ENCODE measurements at regions not wholly inside any gene's neighbourhood (a gene's known extent, or its start where the extent isn't known, plus 50 kb on each side); places are given as distances from the start of the nearest gene placed in this dataset.
A peak's percentile ranks its signal among the peaks of the same experiment; 100 is the strongest.
"Not testable (repeated sequence)": the region's sequence is repeated elsewhere in the genome, so short reads cannot be mapped to it uniquely, and the experiment has no call there.

DNA sequence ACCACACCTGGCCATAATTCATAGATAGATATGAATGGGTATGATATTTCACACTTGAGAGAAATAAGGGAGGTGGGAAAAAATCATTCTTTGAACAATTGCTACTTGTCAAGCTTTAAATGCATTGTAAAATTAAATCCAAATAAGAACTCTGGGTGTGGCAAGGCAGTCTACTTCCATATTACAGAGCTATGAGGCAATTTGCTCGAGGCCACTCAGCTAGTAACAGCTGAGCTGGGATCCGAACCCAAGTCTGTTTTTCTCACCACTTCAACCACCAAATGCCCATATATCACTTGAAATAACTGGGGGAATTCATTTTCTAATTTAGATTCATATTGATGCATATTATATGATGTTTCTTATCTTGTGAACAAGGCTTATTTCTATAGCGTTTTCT lies 482.2 kb upstream of the ADAMTS9 start:
- DNase-seq: no peak

DNA sequence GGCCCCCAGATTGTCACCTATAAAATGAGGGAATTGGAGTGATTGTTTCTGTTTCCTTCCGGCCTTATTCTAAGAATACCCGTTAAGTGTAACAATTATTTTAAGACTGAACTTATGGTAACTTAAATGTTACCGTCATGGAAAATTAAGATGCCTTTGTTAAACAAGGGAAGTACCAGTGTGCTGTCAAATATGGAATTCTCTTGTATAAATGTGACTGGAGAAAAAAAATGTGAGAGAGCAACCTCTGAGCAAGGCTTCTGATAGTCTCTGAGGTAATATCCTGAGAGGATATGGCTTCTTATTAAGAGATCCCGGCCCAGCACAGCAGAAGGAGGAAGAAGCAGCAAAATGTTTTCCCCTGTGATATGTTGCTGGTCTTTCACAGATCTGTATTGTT lies 480.7 kb upstream of the ADAMTS9 start:
- DNase-seq: no peak

DNA sequence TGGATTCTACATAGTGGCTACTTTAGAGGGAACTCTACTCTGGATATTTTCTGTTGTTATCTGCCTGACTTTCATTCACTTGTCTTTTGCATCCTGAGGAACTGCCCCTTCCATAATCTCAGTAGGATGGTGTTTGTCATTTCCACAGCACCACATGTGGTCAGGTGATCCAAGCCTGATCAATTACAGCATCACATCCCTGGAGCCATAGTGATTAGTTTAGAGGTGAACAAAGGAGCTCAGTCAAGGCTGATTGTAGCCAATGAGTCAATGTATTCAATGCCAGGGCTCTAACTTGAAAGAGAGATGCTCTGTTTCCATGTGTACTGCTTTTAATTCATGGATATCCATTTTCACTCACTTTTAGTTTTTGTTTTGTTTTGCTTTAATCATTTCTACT lies 478.7 kb upstream of the ADAMTS9 start:
- peak; percentile 59 for DNase-seq

DNA sequence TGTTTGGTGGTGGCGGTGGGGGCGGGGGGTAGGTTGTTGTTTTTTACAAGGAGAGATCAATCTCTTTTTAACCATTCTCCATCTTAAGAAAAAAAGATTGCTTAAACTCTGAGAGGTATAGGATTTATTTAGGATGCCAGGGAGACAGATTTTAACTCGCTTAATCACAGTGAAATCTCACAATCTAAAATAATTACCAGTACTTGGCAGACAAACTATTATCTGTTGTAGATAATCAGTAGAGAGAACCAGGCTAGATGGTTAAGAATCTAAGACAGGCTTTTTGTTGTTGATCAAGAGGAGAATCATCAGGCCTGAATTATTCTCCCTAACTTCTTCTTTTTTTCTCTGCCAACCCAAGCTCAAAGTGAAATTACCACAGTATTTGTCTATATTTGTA lies 470.2 kb upstream of the ADAMTS9 start:
- no peak for DNase-seq

DNA sequence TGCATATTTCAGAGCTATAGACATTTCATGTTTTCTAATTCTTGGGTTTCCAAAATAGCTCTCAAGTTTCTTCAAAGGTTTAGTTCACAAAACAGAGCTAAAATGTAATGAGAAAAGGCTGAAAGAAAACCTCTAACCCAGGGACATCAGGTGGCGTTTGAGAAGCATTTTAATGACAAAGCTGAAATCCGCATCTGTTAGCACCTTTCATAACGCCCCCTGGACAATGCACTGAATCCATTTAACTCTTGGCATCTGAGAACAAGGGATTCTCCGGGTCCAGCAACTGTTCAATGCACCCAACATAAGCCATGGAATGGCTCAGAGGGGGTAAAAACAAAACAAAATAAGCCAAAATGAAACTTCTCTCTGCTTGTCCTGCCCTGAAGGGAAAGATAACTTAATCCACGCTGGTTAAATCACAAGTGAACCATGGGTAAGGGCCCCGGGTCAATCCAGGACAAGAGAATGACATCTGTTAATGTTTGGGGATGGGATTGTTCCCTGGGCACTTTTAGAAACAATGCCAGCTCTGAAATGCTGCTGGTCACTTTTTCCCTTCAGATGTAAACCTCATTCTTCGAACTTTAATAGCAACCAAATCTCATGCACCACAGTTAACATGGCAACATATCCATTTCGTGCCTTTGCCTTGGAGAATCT lies 466.2 kb upstream of the ADAMTS9 start:
- no peak for DNase-seq

DNA sequence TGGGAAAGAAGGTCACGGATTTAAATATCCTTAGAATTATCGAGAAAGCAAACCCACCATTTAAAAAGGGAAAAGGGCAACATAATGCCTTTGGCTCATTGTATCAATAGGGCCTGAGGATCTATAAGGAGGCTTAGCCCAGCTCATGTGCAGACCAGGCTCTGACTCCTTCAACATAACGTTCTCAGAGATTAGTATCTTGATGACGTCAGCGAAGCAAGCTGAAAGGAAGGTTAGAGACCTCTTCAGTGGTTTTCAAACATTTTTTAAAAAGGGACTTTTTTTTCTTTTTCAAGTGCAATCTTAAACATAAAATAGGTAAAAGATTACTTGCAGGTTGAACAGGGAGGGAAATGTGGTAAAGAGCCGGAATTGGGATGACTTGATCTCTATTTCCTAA lies 463.9 kb upstream of the ADAMTS9 start:
- DNase-seq: no peak

DNA sequence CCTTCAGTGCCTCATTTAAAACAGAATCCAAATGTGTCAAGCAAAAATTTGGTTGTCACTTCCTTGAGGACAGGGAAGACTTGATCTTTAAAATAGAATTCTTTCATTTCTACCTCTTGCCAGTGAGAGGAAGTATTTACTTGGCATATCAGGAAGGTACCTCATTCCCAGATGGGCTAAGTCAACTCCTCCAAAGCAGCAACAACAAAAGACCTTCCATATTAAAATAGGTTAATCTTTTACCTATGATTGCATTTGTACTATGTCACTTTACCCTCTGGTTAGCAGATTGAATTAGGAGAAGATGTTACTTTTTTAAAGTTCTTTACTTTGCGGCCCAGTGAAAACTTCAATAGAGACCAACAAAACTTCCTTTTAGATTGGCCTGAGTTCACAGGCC lies 462.1 kb upstream of the ADAMTS9 start:
- DNase-seq: no peak

DNA sequence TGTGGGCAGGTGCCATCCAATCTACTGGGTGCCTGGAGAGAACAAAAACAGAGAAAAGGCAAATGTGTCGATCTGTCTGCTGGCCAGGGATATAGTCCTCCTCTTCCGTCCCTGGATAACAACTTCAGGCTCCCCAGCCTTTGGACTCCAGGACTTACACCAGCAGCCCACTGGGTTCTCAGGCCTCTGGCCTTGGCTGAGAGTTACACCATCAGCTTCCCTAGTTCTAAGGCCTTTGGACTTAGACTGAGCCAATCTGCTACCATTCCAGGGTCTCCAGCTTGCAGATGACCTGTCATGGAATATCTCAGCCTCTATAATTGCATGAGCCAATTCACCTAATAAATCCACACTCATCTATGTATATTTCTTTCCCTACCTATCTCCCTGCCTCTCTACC lies 460.9 kb upstream of the ADAMTS9 start:
- no peak for DNase-seq

DNA sequence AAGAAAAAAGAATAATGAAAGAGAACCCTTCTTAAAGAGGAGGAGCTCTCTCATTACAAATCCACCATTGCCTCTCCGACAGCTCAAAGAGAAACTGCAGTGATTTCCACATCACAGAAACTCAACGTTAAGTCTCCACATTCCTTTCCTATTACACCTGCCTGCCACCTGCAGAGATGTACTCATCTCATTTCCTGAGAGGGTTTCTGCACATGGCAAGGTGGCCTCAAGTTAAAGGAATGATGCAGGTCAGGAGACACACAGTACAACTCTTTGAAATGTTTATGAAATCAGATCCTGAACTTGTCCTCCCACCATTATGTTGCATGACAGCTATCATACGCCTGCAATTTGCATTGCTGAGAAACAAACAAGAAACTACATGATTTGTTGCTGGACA lies 458.4 kb upstream of the ADAMTS9 start:
- peak; percentile 79 for DNase-seq

DNA sequence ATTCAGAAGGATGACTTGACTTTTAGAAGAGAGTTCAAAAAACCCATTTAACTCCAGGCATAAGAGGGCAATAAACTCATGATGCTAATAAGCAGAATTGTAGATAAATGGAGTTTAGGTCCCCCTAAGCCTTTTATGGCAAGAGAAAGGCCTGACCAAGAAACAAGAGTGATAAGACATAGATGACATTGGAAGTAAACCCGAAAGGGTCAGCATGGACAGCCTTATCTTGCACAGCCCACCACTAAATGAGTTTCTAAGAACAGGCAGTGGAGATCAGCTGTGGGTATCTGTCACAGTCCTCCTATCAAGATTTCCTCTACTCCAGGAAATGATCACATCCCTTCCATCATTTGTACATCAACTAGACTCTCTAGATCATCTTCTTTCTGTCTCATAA lies 457.9 kb upstream of the ADAMTS9 start:
- no peak for DNase-seq

DNA sequence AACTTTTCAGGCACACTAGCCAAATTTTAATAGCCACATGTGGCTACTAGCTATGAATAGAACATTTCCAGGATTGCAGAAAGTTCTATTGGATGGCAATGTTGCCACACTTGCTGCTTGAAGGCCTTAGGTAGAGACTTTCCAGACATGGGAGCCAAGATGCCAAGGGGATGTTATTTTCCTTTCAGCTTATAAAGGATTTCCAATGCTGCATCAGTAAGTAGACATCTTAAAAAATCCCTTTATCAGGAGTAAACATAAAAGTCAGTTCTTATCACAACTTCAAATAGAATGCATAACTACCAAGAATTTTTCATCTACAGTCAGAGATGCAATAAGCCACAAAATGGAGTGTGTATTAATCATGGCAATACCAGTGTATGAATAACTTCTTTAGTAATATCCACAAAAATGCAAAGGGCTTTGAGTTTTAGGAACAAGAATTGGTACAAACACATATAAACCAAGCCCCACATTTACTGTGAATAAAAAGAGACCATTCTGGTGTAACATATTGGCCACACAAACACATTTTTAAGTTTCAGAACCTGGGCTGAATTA lies 457.1 kb upstream of the ADAMTS9 start:
- no peak for DNase-seq

DNA sequence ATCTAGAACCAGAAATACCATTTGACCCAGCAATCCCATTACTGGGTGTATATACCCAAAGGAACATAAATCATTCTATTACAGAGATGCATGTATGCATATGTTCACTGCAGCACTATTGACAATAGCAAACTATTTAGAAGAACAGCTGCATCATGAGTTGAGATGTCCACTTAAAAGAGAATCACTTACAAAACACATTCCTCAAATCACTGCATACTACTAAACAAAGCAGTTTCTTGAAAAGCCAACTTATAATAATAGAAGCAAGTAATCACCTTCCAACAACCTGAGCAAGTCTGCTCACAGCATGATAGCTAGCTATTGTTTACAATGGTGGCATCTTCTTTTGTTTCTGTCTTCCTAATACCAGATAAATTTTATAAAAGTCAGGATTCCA lies 454.7 kb upstream of the ADAMTS9 start:
- DNase-seq: no peak

DNA sequence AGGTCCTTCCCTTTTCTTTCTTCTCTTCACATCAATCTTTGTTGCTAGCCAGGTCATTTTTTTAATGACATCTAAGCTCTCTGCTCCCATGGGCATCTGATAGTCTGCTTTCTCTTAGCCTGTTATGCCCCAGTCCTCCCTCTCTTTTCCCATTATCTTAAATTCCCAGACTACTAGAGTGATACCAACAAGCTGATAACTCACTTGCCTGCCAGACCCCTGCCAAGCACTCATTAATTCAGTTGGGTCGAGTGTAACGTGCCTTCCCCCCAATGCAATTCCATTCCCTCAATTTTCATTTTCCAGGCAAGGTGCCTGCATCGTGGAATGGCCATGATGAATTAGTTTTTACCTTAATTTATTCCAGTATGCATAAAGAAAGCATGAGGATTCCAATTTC lies 450.8 kb upstream of the ADAMTS9 start:
- DNase-seq: no peak

DNA sequence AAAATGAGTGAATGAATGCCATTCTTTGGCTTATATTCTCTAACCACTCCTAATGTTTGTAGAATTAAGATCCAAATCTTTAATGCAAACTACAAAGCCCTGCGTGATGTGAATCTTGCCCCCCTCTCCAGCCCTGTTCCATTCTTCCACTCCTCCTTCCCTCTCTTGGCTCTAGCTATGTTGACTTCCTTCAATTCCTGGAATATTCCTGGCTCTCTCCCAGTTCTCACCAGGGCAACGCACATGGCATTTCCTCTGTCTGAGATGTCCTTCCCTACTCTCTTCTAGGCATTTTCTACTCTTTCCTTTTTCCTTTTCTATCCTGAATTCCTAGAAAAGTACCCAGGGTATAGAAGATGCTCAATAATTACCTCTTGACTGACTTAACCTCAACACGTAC lies 446.0 kb upstream of the ADAMTS9 start:
- DNase-seq: not testable (repeated sequence)

DNA sequence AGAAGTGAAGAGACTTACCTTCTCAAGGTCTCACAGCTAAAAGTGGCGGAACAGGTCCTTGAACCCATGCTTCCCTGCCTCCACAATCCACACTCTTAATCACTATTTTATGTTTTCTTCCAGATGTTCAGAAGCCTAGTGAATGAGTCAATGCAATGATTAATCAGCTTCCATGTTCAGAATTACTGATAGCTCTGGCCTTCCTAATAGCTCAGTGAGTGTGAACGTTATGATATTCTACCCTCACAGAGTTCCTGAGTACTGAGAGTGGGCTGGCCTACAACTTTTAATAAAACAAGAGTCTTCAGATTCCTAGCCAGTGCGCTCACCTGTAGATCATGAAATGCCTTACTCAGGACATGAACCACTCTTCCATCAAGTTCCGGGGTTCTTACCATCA lies 443.0 kb upstream of the ADAMTS9 start:
- DNase-seq: no peak

DNA sequence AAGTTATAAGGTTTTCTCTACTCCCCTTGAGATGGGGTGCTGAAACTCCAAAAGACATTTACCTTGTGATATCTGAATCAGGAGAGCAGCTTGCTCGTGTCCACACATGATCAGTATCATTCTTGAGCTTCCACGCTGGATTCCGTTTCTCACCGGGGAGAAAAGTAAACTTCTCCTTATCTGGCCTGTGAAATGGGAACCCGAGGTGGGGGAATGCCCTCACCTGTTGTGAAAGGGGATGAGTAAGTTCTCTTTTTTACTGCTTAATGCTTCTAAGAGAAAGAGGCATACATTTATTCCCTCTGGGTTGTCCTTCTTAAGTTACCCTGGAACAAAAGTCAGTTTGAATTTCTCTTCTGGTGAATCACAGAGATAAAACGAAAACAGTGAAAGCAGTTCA lies 440.5 kb upstream of the ADAMTS9 start:
- no peak for DNase-seq

DNA sequence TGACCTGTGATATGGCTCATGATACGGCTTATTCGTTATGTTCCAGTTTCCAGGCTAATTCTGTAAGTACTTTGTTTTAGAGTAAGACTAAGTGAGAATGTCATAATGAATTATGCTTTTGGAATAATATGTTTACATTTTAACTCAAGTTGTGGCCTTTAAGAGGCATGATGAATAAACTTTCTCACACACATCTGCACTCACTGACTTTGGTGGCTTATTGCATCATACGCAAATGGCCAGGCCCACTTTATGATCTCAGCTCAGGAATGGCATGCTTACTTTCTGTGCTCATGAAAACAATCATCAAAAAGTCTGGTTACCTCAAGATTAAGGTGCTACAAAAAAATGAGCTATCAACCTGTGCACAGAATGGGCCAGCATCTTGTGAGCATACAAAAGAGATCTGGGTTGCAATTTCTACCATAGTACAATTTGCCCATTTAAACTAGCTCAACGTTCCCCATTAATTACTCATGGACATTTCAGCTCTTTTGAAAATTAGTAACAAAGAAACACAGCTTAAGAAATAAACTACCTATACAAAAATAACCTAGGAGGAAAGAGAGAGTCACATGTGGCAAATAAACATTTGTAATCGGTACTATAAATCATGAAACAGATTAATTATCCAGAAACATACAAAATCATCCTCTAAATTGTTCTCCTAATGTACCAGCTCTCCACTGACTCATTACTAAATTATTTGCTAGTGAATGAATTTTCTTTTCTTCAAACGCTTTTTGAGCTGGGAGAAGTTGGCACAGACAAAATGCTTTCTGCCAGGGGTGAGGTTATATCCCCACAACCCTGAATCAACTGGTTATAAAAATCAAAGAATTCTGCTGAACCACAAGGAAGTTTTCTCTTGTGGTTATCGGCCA lies 439.0 kb upstream of the ADAMTS9 start:
- DNase-seq: no peak

DNA sequence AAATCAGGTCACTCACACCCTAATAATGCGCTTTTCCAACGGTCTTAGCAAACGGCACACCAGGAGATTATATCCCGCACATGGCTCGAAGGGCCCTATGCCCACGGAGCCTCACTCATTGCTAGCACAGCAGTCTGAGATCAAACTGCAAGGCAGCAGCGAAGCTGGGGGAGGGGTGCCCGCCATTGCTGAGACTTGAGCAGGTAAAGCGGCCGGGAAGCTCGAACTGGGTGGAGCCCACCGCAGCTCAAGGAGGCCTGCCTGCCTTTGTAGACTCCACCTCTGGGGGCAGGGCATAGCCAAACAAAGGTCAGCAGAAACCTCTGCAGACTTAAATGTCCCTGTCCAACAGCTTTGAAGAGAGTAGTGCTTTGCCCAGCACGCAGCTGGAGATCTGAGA lies 432.4 kb upstream of the ADAMTS9 start:
- not testable (repeated sequence) for DNase-seq

DNA sequence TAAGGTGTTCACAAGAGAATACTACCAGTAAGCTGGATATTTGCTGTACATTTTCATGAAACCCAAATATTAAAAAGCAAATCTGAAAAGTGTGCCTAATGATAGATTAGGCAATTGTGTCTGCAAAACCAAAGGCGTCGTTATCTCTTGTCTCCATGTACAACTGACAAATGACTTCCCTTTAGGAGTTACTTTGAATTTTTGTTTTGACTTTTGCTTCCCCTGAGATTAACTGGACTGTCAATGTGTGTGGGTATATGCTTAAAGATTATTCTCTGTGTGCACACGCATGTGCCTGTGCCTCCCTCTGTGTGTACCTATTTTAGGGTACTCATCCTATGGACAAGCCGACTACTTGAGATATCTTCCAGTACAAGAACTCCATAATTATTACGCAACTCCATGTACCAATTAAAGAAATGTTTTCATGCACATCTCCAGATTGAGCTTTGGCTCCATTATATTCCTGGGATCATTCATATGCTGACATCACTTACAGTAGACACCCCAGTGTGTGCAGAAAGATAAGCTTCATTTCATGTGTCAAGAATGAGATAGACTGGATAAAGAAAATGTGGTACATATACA lies 431.2 kb upstream of the ADAMTS9 start:
- no peak for DNase-seq

DNA sequence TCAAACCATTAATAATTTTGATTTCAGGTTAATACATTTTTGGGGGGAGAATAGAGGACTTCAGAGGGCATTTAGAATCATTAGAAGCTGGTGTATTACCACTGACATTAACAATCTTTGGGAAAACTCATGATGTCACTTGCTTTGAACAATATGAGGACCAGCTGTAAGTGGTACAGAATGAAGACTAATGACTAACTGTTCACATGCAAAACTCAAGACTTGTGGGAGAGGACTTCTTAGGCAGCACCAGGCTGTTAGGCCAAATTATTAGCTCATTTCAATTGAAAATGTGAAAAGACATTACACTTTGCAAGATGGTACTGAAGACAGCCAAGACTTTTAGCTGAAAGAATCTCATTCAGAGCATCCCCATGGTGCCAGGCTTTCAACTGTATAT lies 426.2 kb upstream of the ADAMTS9 start:
- DNase-seq: no peak

DNA sequence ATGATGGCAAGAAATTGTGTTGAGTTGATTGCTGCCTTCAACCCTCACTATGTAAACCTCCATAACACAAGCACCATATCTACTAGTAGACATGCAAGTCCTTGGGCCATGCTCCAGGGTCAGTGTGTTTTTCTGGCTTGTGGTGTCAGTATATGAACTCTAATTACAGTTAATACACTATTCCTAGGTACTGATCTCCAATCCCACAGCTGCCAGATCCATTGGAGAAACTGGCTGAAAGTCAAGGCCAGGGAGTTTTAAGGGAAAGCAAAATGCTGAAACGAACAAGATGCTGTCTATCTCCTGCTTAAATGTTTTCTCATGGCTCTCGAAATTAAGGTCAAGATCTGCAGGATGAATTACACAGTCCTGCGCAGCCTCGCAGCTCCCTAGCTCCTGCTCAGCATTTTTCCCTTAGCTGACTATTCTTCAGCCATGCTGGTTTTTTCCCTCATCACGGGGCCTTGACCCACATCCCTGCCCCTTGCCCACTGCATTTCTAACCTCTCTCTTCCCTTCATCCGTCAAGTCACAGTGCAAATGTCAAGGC lies 425.0 kb upstream of the ADAMTS9 start:
- no peak for DNase-seq

DNA sequence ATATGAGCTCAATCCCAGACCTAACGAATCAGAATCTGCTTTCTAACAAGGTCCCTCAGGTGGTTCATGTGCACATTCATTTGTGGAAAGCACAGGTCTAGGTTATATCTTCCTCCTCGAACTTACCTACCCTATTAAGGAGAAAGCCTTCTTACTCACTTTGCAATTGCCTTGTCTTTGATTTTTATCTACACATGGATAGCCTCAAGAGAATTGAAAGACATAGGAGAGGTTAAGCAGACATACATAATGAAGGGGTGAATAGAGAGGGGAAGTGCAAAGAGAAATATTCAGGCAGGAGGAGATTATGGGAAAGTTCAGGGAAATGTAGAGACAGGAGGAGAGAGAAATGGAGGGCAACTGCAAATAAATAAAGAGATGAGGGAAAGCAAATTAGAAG lies 422.9 kb upstream of the ADAMTS9 start:
- DNase-seq: no peak

DNA sequence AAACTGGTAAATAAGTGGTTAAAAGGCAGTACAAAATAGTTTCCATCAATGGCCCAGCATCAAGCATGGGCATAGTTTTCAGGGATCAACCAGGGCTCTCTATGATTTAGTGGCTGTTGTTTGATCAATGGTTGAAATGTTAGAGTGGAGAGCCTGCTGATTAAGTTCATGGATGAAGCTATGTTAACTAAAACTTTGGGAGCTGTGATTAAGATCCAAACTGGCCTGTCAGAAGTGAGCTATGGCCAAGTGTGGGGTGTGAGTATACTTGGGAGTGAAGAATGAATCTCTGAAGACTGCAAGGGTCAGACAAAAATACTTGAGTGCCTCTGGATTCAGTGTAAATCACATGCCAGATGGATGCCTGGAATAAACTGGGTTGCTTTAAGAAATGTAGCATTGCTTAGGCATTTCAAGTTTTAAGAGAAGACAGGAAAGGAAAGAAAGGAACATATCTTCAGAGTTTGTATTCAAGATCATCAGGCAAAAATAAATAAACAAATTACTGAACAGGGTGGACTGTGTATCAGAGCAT lies 422.2 kb upstream of the ADAMTS9 start:
- DNase-seq: no peak
